Small intestine (tissue), 7 donors: ENCODE measurements at regions not wholly inside any gene's neighbourhood (a gene's known extent, or its start where the extent isn't known, plus 50 kb on each side); places are given as distances from the start of the nearest gene placed in this dataset.

Experiments
- DNase-seq, 2 donors: peaks; one replicate each; pipeline versions ENCODE4 v3.0.0 to v3.0.0-alpha.2; 2013
- FAIRE-seq: peaks from 2 replicates; lab custom pipeline; 2012; peaks lifted over from hg19 to GRCh38; lab: Jason Lieb, UNC
- H3K27ac ChIP-seq, 3 donors: one replicate each; pipeline ENCODE4 v1.5.1; 2013; ENCODE audit warnings: low read length in 2 of 3, mild to moderate bottlenecking in 2 of 3, control low read depth in 1 of 3, inconsistent platforms in 1 of 3, low read depth in 1 of 3, moderate library complexity in 1 of 3
- H3K27me3 ChIP-seq, 3 donors: one replicate each; pipeline ENCODE4 v1.6.1; 2013; ENCODE audit warnings: low read length in 3 of 3, inconsistent platforms in 1 of 3; ENCODE audit not compliant: control insufficient read depth in 3 of 3, insufficient read depth in 3 of 3
- H3K36me3 ChIP-seq, 3 donors: one replicate each; pipeline ENCODE4 v1.6.1; 2013; ENCODE audit warnings: low read length in 3 of 3, inconsistent platforms in 1 of 3, low read depth in 1 of 3, mild to moderate bottlenecking in 1 of 3, moderate library complexity in 1 of 3; ENCODE audit not compliant: control insufficient read depth in 3 of 3, insufficient read depth in 2 of 3
- H3K4me1 ChIP-seq, 3 donors: one replicate each; pipeline ENCODE4 v1.6.1; 2013; ENCODE audit warnings: low read length in 2 of 3, inconsistent platforms in 1 of 3, low read depth in 1 of 3, mild to moderate bottlenecking in 1 of 3, moderate library complexity in 1 of 3; ENCODE audit not compliant: control insufficient read depth in 3 of 3, insufficient read depth in 2 of 3
- H3K4me3 ChIP-seq, 3 donors: one replicate each; pipeline ENCODE4 v1.5.1; 2013; ENCODE audit warnings: low read length in 3 of 3, control low read depth in 1 of 3, inconsistent platforms in 1 of 3, low read depth in 1 of 3, mild to moderate bottlenecking in 1 of 3, moderate library complexity in 1 of 3
- H3K9me3 ChIP-seq, 2 donors: one replicate each; pipeline ENCODE4 v1.6.1; 2013; ENCODE audit warnings: low read depth in 1 of 2, low read length in 1 of 2; ENCODE audit not compliant: control insufficient read depth in 2 of 2, insufficient read depth in 1 of 2
- WGBS, 3 donors: extraction: QIAGEN DNeasy Blood & Tissue Kit; methylation state at CpG; one replicate each; pipeline ENCODE4 v1.1.7; 2013; 5-methylcytosine and 5-hydroxymethylcytosine counted together
- donor health status: healthy with polysubstance abuse.
- donor health status: control.
- donor health status: control.
- donor health status: Bipolar disorder and iron deficiency.
- donor health status: healthy.

DNA sequence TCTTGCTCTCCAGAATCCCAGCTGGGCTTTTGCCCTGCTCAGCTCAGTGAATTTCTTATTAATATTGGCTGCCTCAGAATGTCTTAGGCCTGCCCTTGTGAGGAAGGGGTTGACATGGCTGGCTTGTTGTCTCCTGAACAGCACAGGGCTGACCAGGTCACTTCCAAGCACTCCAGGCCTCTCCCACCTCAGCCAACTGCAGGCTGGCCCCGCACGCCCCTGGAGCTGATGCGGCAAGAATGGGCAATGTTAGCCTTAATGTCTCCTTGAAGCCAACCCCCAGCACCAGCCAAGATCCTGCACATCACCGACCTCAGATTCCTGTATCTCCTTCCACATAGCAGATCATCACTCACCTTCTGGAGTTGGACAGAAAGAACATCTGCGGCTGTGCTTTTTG lies 598.6 kb downstream of the AJAP1 start:
- 81 to 94% (median 89%) methylated on average over 5 of the region's 5 CpGs for WGBS, 3 donors
- no peak overlapping the region for H3K4me3 ChIP-seq
- H3K4me1 ChIP-seq: no peaks in the 10 kb centered on the region
- no peaks in the 10 kb centered on the region for H3K9me3 ChIP-seq
- H3K27ac ChIP-seq: no peak overlapping the region
- no peaks in the 10 kb centered on the region for H3K36me3 ChIP-seq
- DNase-seq (no peak), FAIRE-seq (no peak)
- no peaks in the 10 kb centered on the region for H3K27me3 ChIP-seq

DNA sequence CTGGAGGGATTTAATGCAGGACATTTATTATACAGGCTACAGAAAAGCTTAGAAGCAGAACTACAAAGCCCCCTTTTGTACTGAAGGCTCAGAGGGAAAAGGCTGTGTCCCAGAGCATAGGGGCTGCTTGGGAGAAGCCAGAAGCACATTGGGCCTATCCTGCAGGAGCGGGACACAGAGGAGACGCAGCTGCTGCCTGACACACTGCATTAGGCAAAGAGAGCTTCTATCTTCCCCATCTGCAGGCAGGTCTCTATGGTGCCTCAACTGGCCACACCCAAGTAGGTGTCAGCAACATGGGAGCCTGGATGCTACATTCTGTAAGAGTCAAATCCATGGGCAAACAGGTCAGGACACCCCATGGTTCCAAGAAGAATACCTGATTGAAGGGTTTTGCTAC lies 595.9 kb downstream of the AJAP1 start:
- DNase-seq (no peak), FAIRE-seq (no peak)
- Histone ChIP-seq H3K4me1 (no peaks in the 10 kb centered on the region), H3K4me3 (no peak overlapping the region), H3K36me3 (no peaks in the 10 kb centered on the region), H3K27me3 (no peaks in the 10 kb centered on the region), H3K27ac (no peak overlapping the region), H3K9me3 (no peaks in the 10 kb centered on the region)
- 37 to 75% (median 53%) methylated on average over 2 of the region's 2 CpGs for WGBS, 3 donors

DNA sequence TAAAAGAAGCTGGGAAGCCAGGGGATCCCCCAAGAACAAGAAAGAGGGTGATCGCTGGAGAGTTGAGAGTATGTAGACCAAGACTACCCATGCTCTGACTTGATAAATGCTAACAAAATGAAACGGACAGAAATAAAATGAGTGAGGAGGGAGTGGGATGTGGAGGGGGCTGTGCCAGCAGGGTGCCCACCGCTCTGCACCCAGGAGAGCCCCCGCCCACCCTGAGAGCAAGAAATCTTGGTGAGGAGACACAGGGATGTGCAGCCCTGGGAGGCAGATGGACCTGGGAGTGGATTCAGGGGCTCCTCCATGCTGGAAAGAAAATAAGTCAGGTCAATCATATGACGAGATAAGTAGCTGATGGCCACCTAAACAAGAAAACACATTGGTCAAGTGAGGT lies 590.9 kb downstream of the AJAP1 start:
- Histone ChIP-seq H3K27ac (no peak overlapping the region), H3K4me1 (no peaks in the 10 kb centered on the region), H3K9me3 (no peaks in the 10 kb centered on the region), H3K36me3 (no peaks in the 10 kb centered on the region), H3K4me3 (no peak overlapping the region), H3K27me3 (no peaks in the 10 kb centered on the region)
- FAIRE-seq: no peak
- WGBS, 3 donors: 67 to 82% (median 73%) methylated on average over 5 of the region's 5 CpGs
- no peak for DNase-seq

DNA sequence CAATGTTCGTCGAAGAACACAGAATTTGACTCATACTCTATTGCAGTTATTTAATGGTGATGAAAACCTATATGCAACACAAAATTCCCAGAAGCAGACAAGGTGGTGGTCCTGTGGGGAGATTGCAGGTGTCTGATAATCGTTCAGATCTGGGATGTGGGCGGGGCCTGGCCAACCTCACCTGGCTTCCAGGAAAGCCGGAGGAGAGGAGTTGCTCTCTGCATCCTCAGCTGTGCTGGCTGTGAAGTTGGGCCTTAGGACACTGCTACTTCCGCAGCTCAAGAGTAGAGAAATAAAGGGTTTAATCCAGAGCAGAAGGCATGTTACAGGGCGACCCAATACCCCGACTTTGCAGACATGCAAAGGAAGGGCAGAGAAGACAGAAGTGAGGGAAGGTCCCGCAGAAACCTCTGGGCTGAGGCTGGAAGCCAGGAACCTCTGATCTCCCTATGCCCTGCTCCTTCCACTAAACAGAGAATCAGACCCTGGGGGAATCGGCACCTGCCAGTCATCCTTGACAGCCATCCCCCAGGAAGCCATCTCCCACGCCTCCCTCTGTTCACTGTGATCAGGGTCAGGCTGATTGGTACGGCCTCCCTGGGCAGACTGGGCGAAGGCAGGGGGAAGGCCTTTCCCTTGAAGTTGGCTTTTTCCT lies 590.3 kb downstream of the AJAP1 start:
- Histone ChIP-seq H3K27me3 (no peaks in the 10 kb centered on the region), H3K9me3 (no peaks in the 10 kb centered on the region), H3K36me3 (no peaks in the 10 kb centered on the region), H3K4me3 (no peak overlapping the region), H3K27ac (no peak overlapping the region), H3K4me1 (no peaks in the 10 kb centered on the region)
- FAIRE-seq (no peak), DNase-seq (no peak)
- WGBS, 3 donors: 68 to 76% (median 73%) methylated on average over 13 of the region's 13 CpGs

DNA sequence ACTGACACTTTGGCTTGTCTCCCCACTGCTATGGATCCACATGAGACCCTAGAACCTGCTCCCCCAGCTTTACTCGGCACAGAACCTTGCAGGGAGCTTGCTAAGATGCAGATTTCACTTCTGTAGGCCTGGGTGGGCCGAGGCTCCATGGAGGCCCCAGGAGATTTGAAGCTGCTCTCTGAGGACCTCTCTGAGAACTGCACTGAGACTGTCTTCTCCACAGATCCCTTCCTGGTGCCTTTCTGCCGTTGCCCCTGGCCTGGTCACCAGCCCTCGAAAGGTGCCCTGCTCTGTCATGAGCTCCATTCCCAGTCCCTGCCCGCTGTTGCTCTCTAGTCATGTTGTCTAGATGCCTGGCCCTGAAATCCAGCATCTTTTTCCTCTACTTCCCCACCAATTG lies 588.4 kb downstream of the AJAP1 start:
- no peaks in the 10 kb centered on the region for H3K36me3 ChIP-seq

DNA sequence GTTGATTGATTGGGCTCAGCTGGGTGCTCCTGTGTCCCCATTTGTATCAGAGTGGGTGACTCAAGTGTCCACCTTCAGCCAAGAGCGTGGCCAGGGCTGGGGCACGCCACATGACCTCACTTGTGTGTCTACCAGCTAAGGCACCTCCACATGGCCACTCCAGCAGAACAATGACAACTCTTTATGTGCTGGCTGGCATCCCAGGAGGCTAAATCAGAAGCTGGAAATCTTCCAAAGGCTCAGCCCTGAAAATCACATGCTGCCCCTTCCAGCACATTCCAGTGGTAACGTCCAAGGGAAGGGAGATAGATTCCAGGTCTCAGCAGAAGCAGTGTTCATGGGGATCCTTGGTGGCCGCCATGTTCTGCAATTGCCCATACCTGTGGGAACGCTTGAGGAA lies 585.5 kb downstream of the AJAP1 start:
- no peak overlapping the region for H3K4me3 ChIP-seq
- no peaks in the 10 kb centered on the region for H3K27me3 ChIP-seq
- WGBS, 3 donors: 57 to 64% (median 60%) methylated on average over 5 of the region's 5 CpGs
- H3K36me3 ChIP-seq: no peaks in the 10 kb centered on the region
- no peak for DNase-seq
- FAIRE-seq: no peak
- H3K9me3 ChIP-seq: no peaks in the 10 kb centered on the region
- no peaks in the 10 kb centered on the region for H3K4me1 ChIP-seq
- H3K27ac ChIP-seq: no peak overlapping the region

More for the DNA sequence above, 588.4 kb downstream of the AJAP1 start:
- FAIRE-seq: no peak
- H3K27ac ChIP-seq: no peak overlapping the region
- no peaks in the 10 kb centered on the region for H3K27me3 ChIP-seq
- H3K9me3 ChIP-seq: no peaks in the 10 kb centered on the region
- no peak overlapping the region for H3K4me3 ChIP-seq
- H3K4me1 ChIP-seq: no peaks in the 10 kb centered on the region
- DNase-seq: no peak
- WGBS, 3 donors: 33 to 50% (median 35%) methylated on average over 5 of the region's 5 CpGs

DNA sequence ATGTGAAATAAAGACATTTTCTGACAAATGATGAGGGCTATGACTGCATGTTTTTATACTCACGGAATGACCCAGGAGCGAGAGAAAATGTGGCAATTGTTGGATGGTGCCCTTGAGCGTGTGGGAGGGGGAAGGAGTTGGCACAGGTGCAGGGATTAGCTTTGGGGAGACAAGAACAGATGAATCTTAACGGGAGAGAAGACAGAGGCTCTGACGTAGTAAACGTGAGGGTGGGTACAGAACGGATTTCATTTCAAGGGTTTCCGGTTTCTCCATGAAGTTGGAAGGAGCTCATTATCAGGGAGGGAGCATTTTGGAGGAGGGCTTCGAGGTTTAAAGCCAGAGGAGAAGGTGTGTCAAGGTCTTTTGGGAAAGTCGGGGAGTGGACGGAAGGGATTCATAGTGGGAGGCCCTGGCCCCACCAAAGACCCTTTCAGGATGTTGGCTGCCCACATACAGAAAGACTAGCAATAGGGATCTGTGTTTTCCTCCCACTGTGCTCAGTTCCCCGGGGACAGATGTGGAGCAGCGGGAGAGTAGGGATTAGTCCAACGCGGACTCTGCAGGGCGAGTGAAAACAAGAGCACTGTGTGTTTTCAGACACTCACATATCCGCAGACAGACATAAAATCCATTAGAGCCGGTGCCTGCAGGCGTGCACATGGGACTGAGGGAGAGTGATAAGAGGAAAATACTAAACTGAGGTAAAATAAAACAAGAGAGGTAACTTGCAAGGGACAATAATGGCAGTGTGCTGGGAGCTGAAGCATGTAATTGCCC lies 584.1 kb downstream of the AJAP1 start:
- Histone ChIP-seq H3K27me3 (no peaks in the 10 kb centered on the region), H3K36me3 (no peaks in the 10 kb centered on the region), H3K9me3 (no peaks in the 10 kb centered on the region), H3K4me1 (no peaks in the 10 kb centered on the region), H3K27ac (no peak overlapping the region), H3K4me3 (no peak overlapping the region)
- WGBS, 3 donors: 79 to 81% (median 80%) methylated on average over 19 of the region's 19 CpGs
- DNase-seq: no peak
- FAIRE-seq: no peak

DNA sequence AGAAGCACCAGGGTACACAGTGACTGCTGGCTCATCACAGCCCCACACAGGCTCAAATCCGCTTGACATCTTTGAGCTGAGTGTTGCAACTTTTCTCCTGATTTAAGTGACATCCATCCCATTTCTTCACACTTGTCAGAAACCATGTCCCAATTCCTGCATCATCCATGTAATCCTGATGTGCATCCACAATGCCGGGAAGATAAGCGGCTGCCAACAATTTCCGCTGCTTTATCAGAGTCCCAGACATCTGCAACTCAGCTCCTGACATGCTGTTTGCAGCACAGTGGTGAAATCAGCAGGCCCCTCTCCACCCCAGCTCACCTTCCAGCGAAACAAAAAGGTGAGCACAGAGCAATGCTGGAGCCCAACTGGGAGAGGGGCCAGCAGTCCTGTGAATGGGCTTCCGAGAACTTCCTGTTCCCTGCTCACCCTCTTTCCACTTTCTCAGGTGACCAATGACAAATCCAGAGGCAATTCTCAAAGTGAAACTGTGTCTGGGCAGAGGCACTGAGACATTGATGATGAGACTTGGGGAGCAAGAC lies 581.0 kb downstream of the AJAP1 start:
- H3K36me3 ChIP-seq: no peaks in the 10 kb centered on the region
- H3K4me3 ChIP-seq: no peak overlapping the region
- H3K27me3 ChIP-seq: no peaks in the 10 kb centered on the region
- H3K9me3 ChIP-seq: peaks cover 0 to 3% of the 10 kb centered on the region in 2 donors
- H3K4me1 ChIP-seq: no peaks in the 10 kb centered on the region
- DNase-seq: no peak
- no peak for FAIRE-seq
- H3K27ac ChIP-seq: no peak overlapping the region
- 49 to 73% (median 60%) methylated on average over 6 of the region's 6 CpGs for WGBS, 3 donors
